ENCODE measurements at regions not wholly inside any gene's neighbourhood (a gene's known extent, or its start where the extent isn't known, plus 50 kb on each side); places are given as distances from the start of the nearest gene placed in this dataset.

- in situ Hi-C loops (cut with MboI; ENCODE audit: low sequenced_read_pairs, unreplicated experiment): no loop called here
Measured at GRCh38 chr4:12692815-12693214, 791.3 kb downstream of the RAB28 start.

GRCh38 chr4:12691168-12691567, 793.0 kb downstream of the RAB28 start:
- TF ChIP-seq CTCF (IDR thresholded peaks at IDR 0.05; ENCODE audit: borderline replicate concordance, control extremely low read depth, extremely low read depth, insufficient read depth, missing control alignments): no peak
- in situ Hi-C loops (cut with MboI; ENCODE audit: low sequenced_read_pairs, unreplicated experiment): no loop called here
- DNase-seq (ENCODE audit: low spot score): no peak

More at GRCh38 chr4:12692815-12693214, 791.3 kb downstream of the RAB28 start:
- no peak for TF ChIP-seq CTCF (IDR thresholded peaks at IDR 0.05; ENCODE audit: borderline replicate concordance, control extremely low read depth, extremely low read depth, insufficient read depth, missing control alignments)
- no peak for DNase-seq (ENCODE audit: low spot score)

GRCh38 chr4:12689457-12689856, 794.7 kb downstream of the RAB28 start:
- DNase-seq (ENCODE audit: low spot score): no peak
- no peak for TF ChIP-seq CTCF (IDR thresholded peaks at IDR 0.05; ENCODE audit: borderline replicate concordance, control extremely low read depth, extremely low read depth, insufficient read depth, missing control alignments)
- in situ Hi-C loops (cut with MboI; ENCODE audit: low sequenced_read_pairs, unreplicated experiment): no loop called here

- in situ Hi-C loops (cut with MboI; ENCODE audit: low sequenced_read_pairs, unreplicated experiment): no loop called here
- TF ChIP-seq CTCF (IDR thresholded peaks at IDR 0.05; ENCODE audit: borderline replicate concordance, control extremely low read depth, extremely low read depth, insufficient read depth, missing control alignments): peak; percentile 32
- DNase-seq (ENCODE audit: low spot score): peak; percentile 1
Measured at GRCh38 chr4:12679217-12679616, 804.9 kb downstream of the RAB28 start.

GRCh38 chr4:12674184-12674583, 810.0 kb downstream of the RAB28 start:
- DNase-seq (ENCODE audit: low spot score): no peak
- in situ Hi-C loops (cut with MboI; ENCODE audit: low sequenced_read_pairs, unreplicated experiment): no loop called here
- TF ChIP-seq CTCF (IDR thresholded peaks at IDR 0.05; ENCODE audit: borderline replicate concordance, control extremely low read depth, extremely low read depth, insufficient read depth, missing control alignments): no peak

- TF ChIP-seq CTCF (IDR thresholded peaks at IDR 0.05; ENCODE audit: borderline replicate concordance, control extremely low read depth, extremely low read depth, insufficient read depth, missing control alignments): no peak
- no peak for DNase-seq (ENCODE audit: low spot score)
Measured at GRCh38 chr4:12672303-12672702, 811.8 kb downstream of the RAB28 start.

GRCh38 chr4:12658146-12658545, 826.0 kb downstream of the RAB28 start:
- in situ Hi-C loops (cut with MboI; ENCODE audit: low sequenced_read_pairs, unreplicated experiment): no loop called here
- DNase-seq (ENCODE audit: low spot score): no peak

More at GRCh38 chr4:12672303-12672702, 811.8 kb downstream of the RAB28 start:
- in situ Hi-C loops (cut with MboI; ENCODE audit: low sequenced_read_pairs, unreplicated experiment): no loop called here

More at GRCh38 chr4:12658146-12658545, 826.0 kb downstream of the RAB28 start:
- TF ChIP-seq CTCF (IDR thresholded peaks at IDR 0.05; ENCODE audit: borderline replicate concordance, control extremely low read depth, extremely low read depth, insufficient read depth, missing control alignments): no peak

All from GM13976 (cell line).